Adrenal gland (tissue), 9 donors: ENCODE measurements at regions not wholly inside any gene's neighbourhood (a gene's known extent, or its start where the extent isn't known, plus 50 kb on each side); places are given as distances from the start of the nearest gene placed in this dataset.
"Not testable (repeated sequence)": the region's sequence is repeated elsewhere in the genome, so short reads cannot be mapped to it uniquely, and the experiment has no call there.

Experiments used
- DNase-seq, 7 donors: peaks; one replicate each; pipeline ENCODE4 v3.0.0-alpha.2; 2019 to 2020
- H3K27ac ChIP-seq, 5 donors: fragments of 200-600 bp; sonication (generic) in 4 of 5; 1 replicate in 3 of 5; 2 replicates in 2 of 5; pipeline versions ENCODE4 v1.5.1 to v1.8.0; 2016 to 2020; ENCODE audit warnings: mild to moderate bottlenecking in 1 of 5
- H3K27me3 ChIP-seq: fragments of 200-600 bp; 2 replicates; pipeline ENCODE4 v1.8.0; 2021
- H3K36me3 ChIP-seq, 2 donors: fragments of 200-600 bp; replicated peaks in 1 of 2; 1 replicate in 1 of 2; 2 replicates in 1 of 2; pipeline versions ENCODE4 v1.5.1 to v1.8.0; 2018 to 2022
- H3K4me1 ChIP-seq, 2 donors: fragments of 200-600 bp; replicated peaks in 1 of 2; 1 replicate in 1 of 2; 2 replicates in 1 of 2; pipeline versions ENCODE4 v1.5.1 to v1.8.0; 2018 to 2021
- H3K4me3 ChIP-seq, 4 donors: fragments of 200-600 bp; sonication (generic) in 3 of 4; one replicate each; pipeline ENCODE4 v1.5.1; 2016 to 2018
- H3K9me3 ChIP-seq, 3 donors: fragments of 200-600 bp; sonication (generic) in 1 of 3; replicated peaks in 1 of 3; 1 replicate in 2 of 3; 2 replicates in 1 of 3; pipeline versions ENCODE4 v1.5.1 to v1.8.0; 2016 to 2021
- POLR2A ChIP-seq, 2 donors: fragments of 450-650 bp; IDR thresholded peaks; one replicate each; pipeline ENCODE4 v1.6.1; 2017; ENCODE audit warnings: antibody characterized with exemption in 2 of 2, mild to moderate bottlenecking in 2 of 2, moderate library complexity in 1 of 2
- WGBS, 4 donors: extraction: QIAGEN DNeasy Blood & Tissue Kit in 2 of 4; methylation state at CpG; one replicate each; pipeline versions ENCODE4 v1.1.5 to v1.1.7; 2013 to 2017; 5-methylcytosine and 5-hydroxymethylcytosine counted together
- intact Hi-C, 2 donors: fragments of 100-400 bp; cut with DNase I; formaldehyde crosslinking; loops; one replicate each; pipeline versions ENCODE4 v1.14.1 to v1.15.0; 2022 to 2023
- TF ChIP-seq, protein P1 (sequence below), 6 experiments: fragments of 450-650 bp in 4 of 6; fragments of 200-600 bp in 2 of 6; sonication (generic) in 1 of 6; IDR thresholded peaks; 1 replicate in 5 of 6; 2 replicates in 1 of 6; pipeline versions ENCODE4 v1.5.1 to v1.8.0; 2016 to 2021; ENCODE audit warnings: antibody characterized with exemption in 6 of 6, mild to moderate bottlenecking in 2 of 6, moderate library complexity in 1 of 6
- donor health status: healthy with polysubstance abuse.
- donor health status: Bipolar disorder and iron deficiency.
- donor health status: DM: yes; HTN: yes; CAD: no.
- donor health status: DM: no; HTN: no; CAD: no.
- donor health status: DM: no; HTN: no; CAD: no.

DNA sequence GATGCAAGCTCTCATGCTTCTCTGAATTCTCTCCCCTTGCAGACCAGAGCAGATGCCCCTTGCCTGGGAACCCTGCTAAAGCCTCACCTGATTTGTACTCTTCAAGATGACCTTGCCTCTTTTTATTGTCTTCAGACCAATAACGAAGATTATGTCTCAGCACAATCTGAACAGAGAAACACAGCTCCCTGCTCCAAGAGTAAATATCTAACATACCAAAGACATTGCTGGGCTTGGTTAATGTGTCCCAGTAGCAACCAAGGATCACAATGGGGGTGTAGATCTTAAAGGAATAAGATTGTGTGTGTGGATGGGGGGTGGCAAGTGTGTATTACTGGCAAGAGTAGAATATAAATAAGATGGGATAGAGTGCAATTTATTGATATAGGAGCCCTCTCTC, 67.6 kb upstream of the LHFPL2 start:
- 48 to 63% (median 50%) methylated on average over 1 of the region's 1 CpG for WGBS, 4 donors
- TF ChIP-seq POLR2A (IDR thresholded peaks at IDR 0.05): no peak
- Histone ChIP-seq H3K36me3 (no peaks in the 10 kb centered on the region), H3K4me3 (no peak overlapping the region), H3K27me3 (no peaks in the 10 kb centered on the region), H3K4me1 (no peaks in the 10 kb centered on the region), H3K9me3 (no peaks in the 10 kb centered on the region), H3K27ac (no peak overlapping the region)
- DNase-seq: no peak
- intact Hi-C loops: no loop called here

DNA sequence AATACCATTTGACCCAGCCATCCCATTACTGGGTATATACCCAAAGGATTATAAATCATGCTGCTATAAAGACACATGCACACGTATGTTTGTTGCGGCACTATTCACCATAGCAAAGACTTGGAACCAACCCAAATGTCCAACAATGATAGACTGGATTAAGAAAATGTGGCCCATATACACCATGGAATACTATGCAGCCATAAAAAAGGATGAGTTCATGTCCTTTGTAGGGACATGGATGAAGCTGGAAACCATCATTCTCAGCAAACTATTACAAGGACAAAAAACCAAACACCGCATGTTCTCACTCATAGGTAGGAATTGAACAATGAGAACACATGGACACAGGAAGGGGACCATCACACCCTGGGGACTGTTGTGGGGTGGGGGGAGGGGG, 66.8 kb upstream of the LHFPL2 start:
- H3K27ac ChIP-seq, H3K4me1 ChIP-seq: not testable (repeated sequence)
- WGBS, 4 donors: 85 to 95% (median 90%) methylated on average over 3 of the region's 3 CpGs

DNA sequence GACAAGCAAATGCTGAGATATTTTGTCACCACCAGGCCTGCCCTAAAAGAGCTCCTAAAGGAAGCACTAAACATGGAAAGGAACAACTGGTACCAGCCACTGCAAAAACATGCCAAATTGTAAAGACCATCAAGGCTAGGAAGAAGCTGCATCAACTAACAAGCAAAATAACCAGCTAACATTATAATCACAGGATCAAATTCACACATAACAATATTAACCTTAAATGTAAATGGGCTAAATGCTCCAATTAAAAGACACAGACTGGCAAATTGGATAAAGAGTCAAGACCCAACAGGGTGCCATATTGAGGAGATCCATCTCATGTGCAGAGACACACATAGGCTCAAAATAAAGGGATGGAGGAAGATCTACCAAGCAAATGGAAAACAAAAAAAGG, 63.1 kb upstream of the LHFPL2 start:
- intact Hi-C loops, H3K4me3 ChIP-seq, H3K36me3 ChIP-seq, DNase-seq, H3K27ac ChIP-seq, H3K27me3 ChIP-seq, H3K9me3 ChIP-seq, H3K4me1 ChIP-seq: not testable (repeated sequence)

More for the DNA sequence above, 66.8 kb upstream of the LHFPL2 start:
- H3K4me3 ChIP-seq, H3K9me3 ChIP-seq, H3K36me3 ChIP-seq, H3K27me3 ChIP-seq, intact Hi-C loops, DNase-seq: not testable (repeated sequence)

DNA sequence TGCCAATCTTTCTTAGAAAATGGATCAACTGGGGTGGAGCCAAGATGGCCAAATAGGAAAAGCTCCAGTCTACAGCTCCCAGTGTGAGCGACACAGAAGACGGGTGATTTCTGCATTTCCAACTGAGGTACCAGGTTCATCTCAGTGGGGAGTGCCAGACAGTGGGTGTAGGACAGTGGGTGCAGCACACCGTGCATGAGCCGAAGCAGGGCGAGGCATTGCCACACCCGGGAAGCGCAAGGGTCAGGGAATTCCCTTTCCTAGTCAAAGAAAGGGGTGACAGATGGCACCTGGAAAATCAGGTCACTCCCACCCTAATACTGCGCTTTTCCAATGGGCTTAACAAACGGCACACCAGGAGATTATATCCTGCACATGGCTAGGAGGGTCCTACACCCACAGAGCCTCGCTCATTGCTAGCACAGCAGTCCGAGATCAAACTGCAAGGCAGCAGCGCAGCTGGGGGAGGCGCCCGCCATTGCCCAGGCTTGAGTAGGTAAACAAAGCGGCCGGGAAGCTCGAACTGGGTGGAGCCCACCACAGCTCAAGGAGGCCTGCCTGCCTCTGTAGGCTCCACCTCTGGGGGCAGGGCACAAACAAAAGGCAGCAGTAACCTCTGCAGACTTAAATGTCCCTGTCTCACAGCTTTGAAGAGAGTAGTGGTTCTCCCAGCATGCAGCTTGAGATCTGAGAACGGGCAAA, 61.3 kb upstream of the LHFPL2 start:
- 89 to 94% (median 90%) methylated on average over 9 to 18 of the region's 18 CpGs for WGBS, 4 donors
- H3K27ac ChIP-seq, H3K9me3 ChIP-seq, H3K36me3 ChIP-seq, H3K27me3 ChIP-seq, DNase-seq, H3K4me3 ChIP-seq, intact Hi-C loops, H3K4me1 ChIP-seq: not testable (repeated sequence)

DNA sequence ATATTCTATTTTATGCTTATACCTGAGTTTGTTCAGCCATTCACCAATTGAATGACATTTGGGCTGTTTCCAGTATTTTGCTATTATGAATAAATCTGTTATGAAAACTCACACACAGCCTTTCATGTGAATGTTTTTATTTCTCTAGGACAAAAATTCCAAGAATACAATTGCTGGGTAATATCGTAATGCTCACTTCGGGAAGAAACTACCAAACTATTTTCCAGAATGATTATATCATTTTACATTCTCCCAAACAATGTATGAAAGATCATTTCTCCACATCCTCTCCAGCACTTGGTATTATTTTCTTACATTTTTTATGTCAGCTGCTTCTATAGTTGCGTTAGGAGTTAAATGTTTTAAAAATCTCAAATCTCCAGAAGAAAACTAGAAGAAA, 58.3 kb upstream of the LHFPL2 start:
- H3K4me1 ChIP-seq: no peaks in the 10 kb centered on the region
- H3K4me3 ChIP-seq: no peak overlapping the region
- no peak for TF ChIP-seq POLR2A (IDR thresholded peaks at IDR 0.05)
- TF ChIP-seq, protein P1, sequence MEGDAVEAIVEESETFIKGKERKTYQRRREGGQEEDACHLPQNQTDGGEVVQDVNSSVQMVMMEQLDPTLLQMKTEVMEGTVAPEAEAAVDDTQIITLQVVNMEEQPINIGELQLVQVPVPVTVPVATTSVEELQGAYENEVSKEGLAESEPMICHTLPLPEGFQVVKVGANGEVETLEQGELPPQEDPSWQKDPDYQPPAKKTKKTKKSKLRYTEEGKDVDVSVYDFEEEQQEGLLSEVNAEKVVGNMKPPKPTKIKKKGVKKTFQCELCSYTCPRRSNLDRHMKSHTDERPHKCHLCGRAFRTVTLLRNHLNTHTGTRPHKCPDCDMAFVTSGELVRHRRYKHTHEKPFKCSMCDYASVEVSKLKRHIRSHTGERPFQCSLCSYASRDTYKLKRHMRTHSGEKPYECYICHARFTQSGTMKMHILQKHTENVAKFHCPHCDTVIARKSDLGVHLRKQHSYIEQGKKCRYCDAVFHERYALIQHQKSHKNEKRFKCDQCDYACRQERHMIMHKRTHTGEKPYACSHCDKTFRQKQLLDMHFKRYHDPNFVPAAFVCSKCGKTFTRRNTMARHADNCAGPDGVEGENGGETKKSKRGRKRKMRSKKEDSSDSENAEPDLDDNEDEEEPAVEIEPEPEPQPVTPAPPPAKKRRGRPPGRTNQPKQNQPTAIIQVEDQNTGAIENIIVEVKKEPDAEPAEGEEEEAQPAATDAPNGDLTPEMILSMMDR (IDR thresholded peaks at IDR 0.05): no peak
- intact Hi-C loops: no loop called here
- WGBS, 4 donors: 56 to 68% (median 65%) methylated on average over 3 of the region's 3 CpGs
- H3K9me3 ChIP-seq: no peaks in the 10 kb centered on the region
- H3K27me3 ChIP-seq: no peaks in the 10 kb centered on the region
- H3K36me3 ChIP-seq: no peaks in the 10 kb centered on the region
- no peak overlapping the region for H3K27ac ChIP-seq
- DNase-seq: no peak

DNA sequence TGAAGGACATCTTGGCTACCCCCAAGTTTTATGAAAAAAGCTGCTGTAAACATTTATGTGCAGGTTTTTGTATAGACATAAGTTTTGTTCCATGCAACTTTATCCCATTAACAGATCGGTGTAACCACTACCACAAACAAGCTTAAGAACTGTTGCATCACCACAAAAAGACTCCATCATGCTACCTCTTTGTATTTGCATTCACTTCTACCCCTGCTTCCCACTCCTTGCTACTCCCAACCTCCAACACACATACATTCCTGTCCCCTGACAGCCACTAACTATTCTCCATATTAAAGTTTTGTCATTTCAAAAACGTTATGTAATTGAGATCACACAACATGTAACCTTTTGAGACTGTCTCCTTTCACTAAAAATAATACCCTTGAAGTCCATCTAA, 57.8 kb upstream of the LHFPL2 start:
- no peak overlapping the region for H3K4me3 ChIP-seq
- H3K4me1 ChIP-seq: no peaks in the 10 kb centered on the region
- H3K27me3 ChIP-seq: no peaks in the 10 kb centered on the region
- H3K9me3 ChIP-seq: no peaks in the 10 kb centered on the region
- 68 to 82% (median 72%) methylated on average over 2 of the region's 2 CpGs for WGBS, 4 donors
- no peak overlapping the region for H3K27ac ChIP-seq
- no peaks in the 10 kb centered on the region for H3K36me3 ChIP-seq
- no peak for TF ChIP-seq POLR2A (IDR thresholded peaks at IDR 0.05)
- TF ChIP-seq, protein P1 (IDR thresholded peaks at IDR 0.05): no peak
- intact Hi-C loops: no loop called here
- no peak for DNase-seq
